ENCODE measurements at regions not wholly inside any gene's neighbourhood (a gene's known extent, or its start where the extent isn't known, plus 50 kb on each side); places are given as distances from the start of the nearest gene placed in this dataset.

- no peak for TF ChIP-seq CTCF (IDR thresholded peaks at IDR 0.05 in 4 of 5, conservative IDR thresholded peaks at IDR 0.05 in 1 of 5)
- TF ChIP-seq POLR2A (IDR thresholded peaks at IDR 0.05), result no peak
These were observed 307.3 kb upstream of the MEIS1 start for GRCh38 chr2:66127656-66128055.
